MV-4-11 (cell line): ENCODE measurements at regions not wholly inside any gene's neighbourhood (a gene's known extent, or its start where the extent isn't known, plus 50 kb on each side); places are given as distances from the start of the nearest gene placed in this dataset.

Experiments
- DNase-seq: peaks from one replicate; lab custom pipeline; 2025; lab: John Stamatoyannopoulos, UW

GRCh38 chr5:96340357-96340756 is 92.7 kb downstream of the PCSK1 start:
- DNase-seq: no peak

- no peak for DNase-seq
Measured at GRCh38 chr5:96339862-96340261, 93.2 kb downstream of the PCSK1 start.

DNA sequence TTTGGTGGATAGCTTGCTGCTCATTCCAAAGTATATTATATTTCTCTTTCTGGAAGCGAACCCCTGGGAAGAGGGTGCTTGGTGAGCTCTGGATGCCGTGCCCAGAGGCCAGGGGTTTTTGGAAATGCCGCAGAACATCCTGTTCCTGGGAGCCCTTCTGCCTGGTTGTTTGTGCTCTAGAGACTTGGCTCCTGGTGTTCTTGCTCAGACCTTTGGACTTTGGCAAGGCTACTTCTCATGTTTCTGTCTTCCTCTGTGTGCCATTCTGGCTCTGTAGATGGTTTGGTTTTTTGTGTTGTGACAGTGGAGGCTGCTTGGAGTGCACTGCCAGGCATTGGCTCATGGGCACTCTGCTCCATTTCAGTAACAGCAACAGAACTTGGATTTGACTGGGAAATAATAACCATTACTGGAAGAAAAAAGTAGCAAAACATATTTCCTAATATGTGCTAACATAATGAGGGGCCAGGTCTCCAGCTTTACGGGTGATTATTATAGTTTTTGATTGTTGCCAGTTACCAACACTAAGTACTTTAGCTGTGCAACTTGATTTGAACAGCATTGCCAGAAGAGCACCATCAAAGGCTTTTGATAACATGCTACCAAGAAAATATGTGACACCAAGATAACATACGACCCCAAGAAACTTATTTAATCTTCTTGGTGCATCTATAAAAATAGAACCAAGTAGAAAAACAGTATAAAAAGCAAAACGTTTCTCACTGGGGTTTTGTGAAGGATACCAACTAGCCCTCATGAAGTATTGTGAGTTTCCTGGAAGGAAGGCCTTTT is 94.2 kb downstream of the PCSK1 start:
- DNase-seq: no peak

DNA sequence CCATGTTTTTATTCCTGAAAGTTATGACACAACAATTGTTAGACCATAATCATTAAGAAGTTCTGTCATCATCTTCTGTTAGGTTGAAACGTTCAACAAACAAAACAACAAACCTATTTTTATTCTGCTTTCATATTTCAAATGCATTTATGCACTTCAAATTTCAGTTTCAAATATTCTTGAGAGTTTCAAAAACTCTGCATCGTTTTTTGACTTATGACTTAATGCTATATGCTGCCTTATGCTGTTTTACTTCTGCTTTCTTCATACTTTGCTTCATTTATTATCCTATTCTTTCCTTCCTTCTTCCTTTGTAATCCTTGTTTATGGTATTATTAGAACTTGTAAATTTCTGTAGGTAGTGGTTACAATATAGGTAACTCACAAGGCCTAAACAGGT is 95.0 kb downstream of the PCSK1 start:
- peak; percentile 16 for DNase-seq

- peak; percentile 52 for DNase-seq
Measured at GRCh38 chr5:96337048-96337781, 95.8 kb downstream of the PCSK1 start.

GRCh38 chr5:96336351-96336985 is 96.6 kb downstream of the PCSK1 start:
- peak; percentile 74 for DNase-seq

- DNase-seq: no peak
Measured at GRCh38 chr5:96335873-96336272, 97.2 kb downstream of the PCSK1 start.

GRCh38 chr5:96333391-96333790 is 99.7 kb downstream of the PCSK1 start:
- DNase-seq: no peak

DNA sequence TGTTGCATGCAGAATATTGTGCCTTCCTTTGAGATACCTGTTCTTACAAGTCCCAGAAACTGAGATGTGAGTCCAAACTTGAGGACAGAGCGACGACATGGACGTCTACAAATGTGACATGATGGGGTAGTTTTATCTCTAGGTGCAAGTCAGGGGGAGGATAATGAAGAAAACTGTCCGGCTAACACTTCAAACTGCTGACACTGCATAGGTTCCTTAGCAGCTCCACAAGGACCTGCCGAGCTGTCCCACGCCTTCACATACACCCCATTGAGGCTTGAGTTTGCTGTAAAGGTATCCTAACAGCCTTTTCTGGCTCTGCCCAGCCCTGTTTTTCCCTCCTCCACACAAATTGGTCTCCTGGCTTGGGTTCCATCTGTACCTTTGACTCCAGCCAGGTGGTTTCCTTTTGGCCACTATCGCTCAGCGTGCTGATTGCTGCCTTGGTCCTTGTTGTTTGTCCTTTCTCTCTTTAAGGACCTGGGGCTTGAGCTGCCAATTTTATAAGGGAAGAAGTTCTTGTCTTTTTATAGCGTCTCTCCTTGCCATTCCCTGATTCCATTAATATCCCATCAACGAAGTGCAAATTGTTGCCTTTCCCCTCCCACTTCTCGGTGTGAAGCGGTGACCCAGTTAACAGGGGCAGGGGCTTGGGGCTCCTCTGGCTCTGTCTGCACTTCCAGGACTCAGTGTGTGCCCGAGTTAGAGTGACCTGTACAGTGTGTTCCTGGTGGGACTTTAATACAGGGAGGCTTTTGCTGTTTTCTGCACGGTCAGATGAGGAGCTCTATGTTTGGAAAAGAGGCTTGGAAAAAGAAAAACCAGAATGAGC is 100.3 kb downstream of the PCSK1 start:
- no peak for DNase-seq

DNA sequence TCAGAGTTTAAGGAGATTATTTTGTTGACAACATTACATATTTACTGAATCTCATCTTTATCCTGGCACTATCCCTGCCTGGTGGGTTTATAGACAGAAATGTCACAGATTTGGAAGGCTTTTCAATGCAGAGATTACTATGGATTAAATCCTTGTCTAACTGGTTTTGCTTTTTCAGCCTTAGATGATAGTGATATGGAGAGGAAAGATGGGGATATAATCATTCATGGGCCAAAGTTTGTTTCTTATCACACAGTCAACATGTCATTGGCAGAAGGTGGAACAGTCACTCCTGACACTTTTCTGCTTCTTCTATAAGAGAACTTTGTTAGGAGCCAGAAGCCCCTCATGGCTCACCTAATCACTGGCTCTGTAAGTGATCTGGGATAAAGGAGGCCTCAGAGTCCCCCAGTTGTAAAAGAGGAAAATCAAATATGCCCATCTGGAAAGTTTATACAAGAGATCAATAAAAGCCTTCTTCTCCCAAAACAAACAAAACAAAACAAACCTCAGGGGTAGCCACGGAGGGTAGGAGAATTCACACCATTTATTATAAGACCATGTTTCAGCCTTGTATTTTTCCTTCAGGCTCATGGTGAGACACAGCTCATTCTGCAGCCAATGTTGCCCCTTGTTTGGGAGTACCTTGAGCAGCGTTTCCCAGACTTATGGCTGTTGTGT is 101.2 kb downstream of the PCSK1 start:
- no peak for DNase-seq

GRCh38 chr5:96331210-96331609 is 101.8 kb downstream of the PCSK1 start:
- peak; percentile 79 for DNase-seq

GRCh38 chr5:96330530-96331140 is 102.4 kb downstream of the PCSK1 start:
- DNase-seq: no peak

DNA sequence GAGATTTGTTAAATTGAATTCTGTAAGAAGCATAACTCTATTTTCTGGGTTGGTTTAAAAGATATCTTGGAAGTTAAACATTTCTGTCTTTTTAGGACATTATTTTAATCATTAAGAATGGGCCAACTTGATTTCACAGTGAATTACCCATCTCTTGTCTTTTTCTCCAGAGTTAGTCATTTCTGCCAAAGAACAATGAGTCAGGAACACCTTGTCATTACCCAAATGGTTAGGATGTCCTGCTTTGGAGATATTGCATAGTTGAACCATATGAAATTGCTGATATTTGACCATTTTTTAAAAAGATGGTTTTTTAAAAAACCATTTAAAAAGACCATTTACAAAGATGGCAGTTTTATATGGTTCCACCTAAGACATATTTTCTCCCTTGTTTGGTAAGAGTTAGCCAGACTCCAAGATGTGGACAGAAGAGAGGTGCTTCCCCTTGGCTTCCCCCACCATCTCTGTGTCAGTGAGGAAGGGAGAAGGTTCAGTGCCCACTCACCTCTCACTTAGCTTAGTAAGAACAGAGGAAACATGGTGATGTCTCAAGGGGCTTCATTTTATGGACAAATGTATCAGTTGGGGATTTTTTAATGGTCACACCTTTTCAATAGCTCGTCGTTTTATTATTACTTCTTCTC is 103.0 kb downstream of the PCSK1 start:
- DNase-seq: no peak

- no peak for DNase-seq
Measured at GRCh38 chr5:96329289-96329688, 103.8 kb downstream of the PCSK1 start.

DNA sequence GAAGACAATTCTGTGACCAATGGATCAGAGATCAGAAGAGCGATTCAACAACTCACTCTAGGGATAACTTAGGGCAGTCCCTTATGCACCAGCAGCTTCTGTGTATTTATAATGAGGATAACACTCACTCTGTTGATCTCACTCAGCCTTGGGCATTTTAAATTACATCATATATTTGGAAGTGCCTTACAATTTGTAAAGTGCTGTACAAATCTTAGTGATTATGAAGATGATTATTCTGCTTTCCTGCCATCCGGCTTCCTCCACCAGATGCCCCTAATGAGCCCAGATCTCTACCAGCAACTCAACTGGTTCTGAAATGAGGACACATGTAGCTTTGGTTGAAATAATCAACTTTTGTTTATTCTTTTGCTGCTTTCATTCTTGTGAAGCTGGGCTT is 105.3 kb downstream of the PCSK1 start:
- no peak for DNase-seq

- no peak for DNase-seq
Measured at GRCh38 chr5:96326902-96327301, 106.1 kb downstream of the PCSK1 start.

- no peak for DNase-seq
Measured at GRCh38 chr5:96324708-96325107, 108.3 kb downstream of the PCSK1 start.

DNA sequence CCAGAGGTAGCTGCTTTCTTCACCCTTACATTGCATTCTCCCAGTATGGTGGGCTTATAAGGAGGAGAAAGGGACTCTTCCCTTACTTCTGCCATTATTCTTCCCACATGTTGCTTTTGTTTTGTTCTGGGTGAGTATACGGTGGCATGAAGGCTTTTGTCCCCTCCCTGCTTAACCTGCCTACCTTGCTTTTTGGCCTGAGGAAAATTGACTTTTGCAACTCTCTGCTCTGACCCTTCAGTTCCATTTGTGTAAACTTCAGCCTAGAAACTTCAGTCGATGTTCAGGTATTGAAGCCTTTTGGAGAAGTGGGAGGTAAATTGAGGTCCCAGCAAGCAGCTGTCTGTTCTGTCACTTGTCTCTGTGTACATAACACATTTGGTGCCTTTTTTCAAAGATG is 110.2 kb downstream of the PCSK1 start:
- DNase-seq: no peak

GRCh38 chr5:96322217-96322616 is 110.8 kb downstream of the PCSK1 start:
- DNase-seq: no peak

DNA sequence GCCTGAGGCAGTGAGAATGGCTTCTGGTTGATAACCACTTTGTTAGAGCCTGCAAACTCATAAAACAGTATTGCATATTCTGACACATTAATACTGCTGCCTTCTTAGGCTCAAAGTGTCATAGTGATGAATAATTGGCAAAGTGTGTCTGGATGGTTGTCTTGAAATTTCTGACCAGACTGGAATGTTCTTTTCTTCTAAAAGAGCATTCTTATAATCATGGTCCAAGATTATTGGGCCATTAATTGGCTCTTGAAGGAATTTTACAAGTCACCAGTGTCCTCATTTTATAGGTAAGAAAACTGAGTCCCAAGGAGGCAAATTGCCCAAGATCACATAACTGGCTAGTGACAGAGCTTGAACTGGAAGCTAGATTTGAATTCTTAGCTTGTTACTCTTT is 111.7 kb downstream of the PCSK1 start:
- DNase-seq: no peak

DNA sequence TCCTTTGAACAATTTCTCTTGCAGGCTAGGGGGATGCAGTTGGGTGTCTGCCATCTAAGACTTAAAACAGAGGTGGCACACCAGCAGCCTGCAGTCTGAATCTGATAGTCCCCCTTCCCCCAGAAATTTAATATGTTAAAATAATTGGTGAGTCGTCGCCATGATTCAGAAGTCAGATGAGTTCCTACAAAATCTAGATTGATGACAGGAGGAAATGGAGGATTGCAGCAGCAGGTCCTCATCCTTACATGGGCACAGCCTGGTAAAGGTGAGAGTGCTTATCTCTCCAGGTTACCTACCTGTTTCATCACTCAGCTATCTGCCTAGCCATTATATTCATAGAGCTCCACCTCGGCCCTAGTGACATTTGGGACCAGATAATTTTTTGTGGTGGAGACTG is 112.3 kb downstream of the PCSK1 start:
- DNase-seq: no peak
